HG03135 (cell line): ENCODE measurements at regions not wholly inside any gene's neighbourhood (a gene's known extent, or its start where the extent isn't known, plus 50 kb on each side); places are given as distances from the start of the nearest gene placed in this dataset.
"Not testable (repeated sequence)": the region's sequence is repeated elsewhere in the genome, so short reads cannot be mapped to it uniquely, and the experiment has no call there.

Experiments
- ATAC-seq: cut with Tn5 transposase; IDR thresholded peaks from one replicate; pipeline ENCODE4 v1.9.1; 2021; ENCODE audit warnings: mild to moderate bottlenecking, moderate library complexity; ENCODE audit not compliant: unreplicated experiment

DNA sequence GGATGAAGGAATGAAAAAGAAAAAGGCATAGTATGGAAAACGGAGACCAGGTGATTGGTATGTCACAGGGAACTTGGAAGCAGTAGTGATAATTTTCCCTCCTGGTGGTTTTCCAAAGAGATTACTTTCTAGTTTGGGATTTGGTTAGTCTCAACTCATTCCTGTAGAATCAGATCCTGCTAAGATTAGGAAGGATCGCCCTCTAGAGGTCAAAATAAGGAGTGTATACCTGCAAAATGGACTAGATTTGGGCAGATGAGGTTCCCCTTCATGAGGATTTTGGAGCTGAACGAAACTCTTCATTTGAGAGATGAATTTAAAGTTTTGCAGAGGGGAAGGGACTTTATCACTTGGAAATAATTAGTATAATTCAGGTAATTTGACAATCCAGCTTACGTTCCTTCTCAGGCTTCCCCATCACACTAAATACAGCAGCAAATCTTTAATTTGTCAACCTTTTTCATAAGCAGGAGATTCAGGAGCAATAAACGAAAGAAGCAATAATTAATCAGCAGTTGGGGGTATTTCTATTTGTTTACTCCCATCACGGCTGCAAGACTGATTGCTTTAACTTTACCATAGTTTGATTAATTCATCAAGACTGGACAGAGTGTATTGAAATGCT, 65.2 kb downstream of the CCDC195 start:
- no peak for ATAC-seq

DNA sequence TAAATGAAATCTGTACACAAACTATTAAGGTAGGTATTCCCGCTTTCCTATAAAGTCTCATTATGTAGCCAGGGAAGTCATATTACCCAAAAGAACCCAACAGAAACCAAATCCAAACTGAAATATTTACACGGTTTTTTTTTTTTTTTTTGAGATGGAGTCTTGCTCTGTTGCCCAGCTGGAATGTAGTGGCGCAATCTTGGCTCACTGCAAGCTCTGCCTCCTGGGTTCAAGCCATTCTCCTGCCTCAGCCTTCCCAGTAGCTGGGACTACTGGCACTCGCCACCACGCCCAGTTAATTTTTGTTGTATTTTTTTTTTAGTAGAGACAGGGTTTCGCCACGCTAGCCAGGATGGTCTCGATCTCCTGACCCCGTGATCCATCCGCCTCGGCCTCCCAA, 62.5 kb upstream of the CUL3 start:
- ATAC-seq, result not testable (repeated sequence)

DNA sequence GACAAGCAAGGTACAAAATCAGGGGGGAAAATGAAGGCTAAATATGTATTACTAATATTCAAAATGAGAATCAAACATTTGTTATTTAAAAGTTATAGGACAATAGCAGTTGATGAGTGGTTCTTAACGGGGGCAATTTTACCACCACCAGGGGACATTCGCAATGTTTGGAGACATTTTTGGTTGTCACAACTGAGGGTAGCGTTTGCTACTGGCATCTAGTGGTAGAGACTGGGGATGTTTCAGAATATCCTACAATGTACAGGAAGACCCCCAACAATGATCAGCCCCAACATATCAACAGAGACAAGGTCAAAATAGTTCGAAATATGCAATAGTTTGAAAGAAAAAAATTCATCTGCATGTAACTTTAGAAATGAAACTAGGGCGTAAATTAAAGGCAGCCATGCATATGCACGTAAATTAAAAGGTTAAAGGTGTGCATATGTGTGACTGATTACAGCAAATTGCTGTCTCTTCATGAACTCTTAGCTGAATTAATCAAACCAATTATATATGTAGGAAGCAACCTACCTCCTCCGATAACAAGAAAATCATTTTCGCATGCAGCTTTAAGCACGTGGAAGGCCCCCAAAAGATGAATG, 61.2 kb upstream of the CUL3 start:
- peak; percentile 54 for ATAC-seq

DNA sequence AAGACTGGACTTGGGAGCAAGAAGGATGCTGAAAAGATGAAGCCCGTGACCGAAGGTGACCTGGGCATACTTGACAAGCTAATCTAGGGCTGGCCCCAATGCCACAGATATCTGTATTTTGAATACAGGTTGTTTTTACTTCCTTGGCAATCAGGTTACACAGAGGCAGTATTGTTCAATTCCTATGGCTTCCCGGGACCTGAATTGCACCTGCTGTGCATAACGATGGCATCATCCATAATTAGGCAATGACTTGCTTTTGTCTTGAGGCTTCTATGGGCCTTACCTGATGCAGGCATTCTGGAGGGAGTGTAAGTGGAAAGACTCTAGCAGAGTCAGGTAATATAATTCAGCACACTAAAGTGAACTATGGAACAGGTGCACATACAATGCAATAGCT, 60.6 kb upstream of the CUL3 start:
- peak; percentile 9 for ATAC-seq

DNA sequence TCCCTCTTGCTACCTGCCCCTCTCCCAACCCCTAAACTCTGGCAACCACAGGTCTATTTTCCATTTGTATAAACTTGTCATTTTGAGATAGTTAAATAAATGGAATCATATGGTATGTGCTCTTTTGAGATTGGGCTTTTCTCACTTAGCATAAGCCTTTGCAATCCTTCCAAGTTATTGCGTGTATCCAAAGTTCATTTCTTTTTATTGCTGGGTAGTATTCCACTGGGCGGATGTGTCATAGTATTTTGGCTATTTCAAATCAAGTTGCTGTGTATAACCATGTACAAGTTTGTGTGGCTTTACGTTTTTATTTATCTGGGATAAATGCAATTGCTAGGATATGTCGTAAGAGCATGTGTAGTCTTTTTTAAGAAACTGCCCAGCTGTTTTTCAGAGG, 55.5 kb upstream of the CUL3 start:
- ATAC-seq, result no peak

DNA sequence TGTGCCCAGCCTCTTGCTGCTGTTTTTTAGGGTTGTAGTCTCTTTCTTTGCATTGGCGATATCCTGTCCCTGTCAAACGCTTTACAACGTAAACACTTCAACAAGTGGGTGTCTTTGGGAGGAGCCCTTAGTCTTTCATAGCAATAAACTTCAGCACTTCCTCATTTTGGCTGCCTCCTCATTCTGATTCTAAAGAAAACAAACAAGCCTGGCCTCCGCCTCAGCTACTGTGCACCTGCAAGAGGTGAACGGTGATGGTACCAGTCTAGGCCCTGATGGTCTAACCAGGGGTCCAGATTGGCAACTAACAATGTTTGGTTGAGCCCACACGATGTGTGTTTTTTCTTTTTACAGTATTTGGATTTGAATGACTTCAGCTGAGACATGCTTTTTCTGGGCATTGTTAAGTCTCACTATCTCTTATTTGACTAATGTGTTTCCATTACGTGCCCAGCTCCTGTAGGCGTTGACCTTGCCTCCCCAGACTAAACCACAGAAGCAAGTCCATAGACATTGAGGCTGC, 53.2 kb upstream of the CUL3 start:
- ATAC-seq, result peak; percentile 94
